ENCODE measurements at regions not wholly inside any gene's neighbourhood (a gene's known extent, or its start where the extent isn't known, plus 50 kb on each side); places are given as distances from the start of the nearest gene placed in this dataset.

GRCh38 chr14:98136012-98136789 is 1135.8 kb downstream of the BCL11B start (continued):
- TF ChIP-seq, protein P1, sequence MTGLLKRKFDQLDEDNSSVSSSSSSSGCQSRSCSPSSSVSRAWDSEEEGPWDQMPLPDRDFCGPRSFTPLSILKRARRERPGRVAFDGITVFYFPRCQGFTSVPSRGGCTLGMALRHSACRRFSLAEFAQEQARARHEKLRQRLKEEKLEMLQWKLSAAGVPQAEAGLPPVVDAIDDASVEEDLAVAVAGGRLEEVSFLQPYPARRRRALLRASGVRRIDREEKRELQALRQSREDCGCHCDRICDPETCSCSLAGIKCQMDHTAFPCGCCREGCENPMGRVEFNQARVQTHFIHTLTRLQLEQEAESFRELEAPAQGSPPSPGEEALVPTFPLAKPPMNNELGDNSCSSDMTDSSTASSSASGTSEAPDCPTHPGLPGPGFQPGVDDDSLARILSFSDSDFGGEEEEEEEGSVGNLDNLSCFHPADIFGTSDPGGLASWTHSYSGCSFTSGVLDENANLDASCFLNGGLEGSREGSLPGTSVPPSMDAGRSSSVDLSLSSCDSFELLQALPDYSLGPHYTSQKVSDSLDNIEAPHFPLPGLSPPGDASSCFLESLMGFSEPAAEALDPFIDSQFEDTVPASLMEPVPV (CRISPR knock-in tag; IDR thresholded peaks at IDR 0.05), result no peak

- Histone ChIP-seq H3K4me1 (ENCODE audit: insufficient read depth, low read length) (no peaks in the 10 kb centered on the region), H2AFZ (ENCODE audit: low read length) (no peak overlapping the region), H3K9me3 (ENCODE audit: low read length) (peaks cover 11% of the 10 kb centered on the region), H3K27ac (ENCODE audit: extremely low read length, insufficient read depth, low read length) (no peak overlapping the region), H3K79me2 (ENCODE audit: insufficient read depth, low read length) (no peaks in the 10 kb centered on the region), H3K4me3 (replicated peaks in 1 of 3; ENCODE audit: insufficient read depth in 1 of 3, low read depth in 2 of 3, low read length in 3 of 3) (no peak overlapping the region), H3K27me3 (ENCODE audit: control insufficient read depth in 1 of 2, insufficient read depth in 2 of 2, low read length in 2 of 2) (no peaks in the 10 kb centered on the region), H3K4me2 (ENCODE audit: low read depth, low read length) (no peak overlapping the region), H3K36me3 (replicated peaks in 1 of 2; ENCODE audit: control insufficient read depth in 1 of 2, insufficient read depth in 2 of 2, low read length in 2 of 2) (no peaks in the 10 kb centered on the region), H4K20me1 (ENCODE audit: insufficient read depth, low read length) (no peaks in the 10 kb centered on the region), H3K9ac (ENCODE audit: insufficient read depth, low read depth, low read length) (no peak overlapping the region)
- in situ Hi-C loops (cut with HindIII; ENCODE audit: extremely low pct_ligation_motif_present, low pct_unique_long_range_greater_than_20kb), result loop anchor here (25.0 kb wide), 1 partner anchor 1125 kb away; the partner anchor contains the start of gene BCL11B
- CTCF ChIA-PET (ENCODE audit: low intra/inter-chr PET ratio, low total read pairs), result no interaction called here
- BruUV-seq (replicated peaks), result no TSS peak
- 2% methylated on average over 13 of the region's 13 CpGs for WGBS (ENCODE audit: low lambda C conversion rate)
- POLR2A ChIA-PET, result no interaction called here
- no peak for TF ChIP-seq ZNF530 (CRISPR knock-in tag; IDR thresholded peaks at IDR 0.05; ENCODE audit: low read depth)
- no peak for TF ChIP-seq ZNF713 (CRISPR knock-in tag; IDR thresholded peaks at IDR 0.05)
- TF ChIP-seq ZNF34 (CRISPR knock-in tag; IDR thresholded peaks at IDR 0.05; ENCODE audit: borderline replicate concordance), result no peak
- peak; percentile 33 for TF ChIP-seq HNRNPK (IDR thresholded peaks at IDR 0.05; ENCODE audit: low read depth, low read length, poor library complexity, severe bottlenecking)
- intact Hi-C loops (cut with micrococcal nuclease; ENCODE audit: unreplicated experiment), result loop anchor here (5.0 kb wide), 1 partner anchor 1130 kb away; no protein-coding TSS in a partner anchor
- DNase-seq (ENCODE audit: low spot score) (no peak), FAIRE-seq (no peak), ATAC-seq (no peak)
These were observed 1134.6 kb downstream of the BCL11B start for GRCh38 chr14:98137131-98138025.

Data from HepG2 (cell line).